Testis (tissue), 2 donors: ENCODE measurements at regions not wholly inside any gene's neighbourhood (a gene's known extent, or its start where the extent isn't known, plus 50 kb on each side); places are given as distances from the start of the nearest gene placed in this dataset.

Experiments used
- POLR2A ChIP-seq: fragments of 450-650 bp; IDR thresholded peaks from one replicate; pipeline ENCODE4 v1.6.1; 2017; ENCODE audit warnings: antibody characterized with exemption, mild to moderate bottlenecking, moderate library complexity
- TF ChIP-seq, protein P1 (sequence below), 3 experiments: fragments of 450-650 bp in 2 of 3; fragments of 200-600 bp in 1 of 3; sonication (generic) in 1 of 3; IDR thresholded peaks; one replicate each; pipeline ENCODE4 v1.5.1; 2016 to 2019; ENCODE audit warnings: antibody characterized with exemption in 3 of 3, mild to moderate bottlenecking in 2 of 3, moderate library complexity in 1 of 3

DNA sequence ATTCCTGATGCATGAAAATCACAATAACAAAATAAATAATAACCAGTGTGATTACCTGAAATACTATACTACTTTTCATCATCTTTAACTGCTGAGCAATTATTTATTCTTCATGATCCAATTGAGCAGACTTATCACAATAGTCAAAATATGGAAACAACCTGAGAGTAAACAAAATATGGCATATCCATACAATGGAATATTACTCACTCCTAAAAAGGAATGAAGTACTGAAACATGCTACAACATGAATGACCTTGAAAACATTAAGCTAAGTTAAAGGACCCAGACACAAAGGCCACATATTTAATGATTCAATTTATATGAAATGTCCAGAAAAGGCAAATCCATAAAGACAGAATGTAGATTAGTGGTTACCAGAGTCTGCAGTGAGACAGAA is 146.8 kb downstream of the MID1IP1 start:
- TF ChIP-seq, protein P1, sequence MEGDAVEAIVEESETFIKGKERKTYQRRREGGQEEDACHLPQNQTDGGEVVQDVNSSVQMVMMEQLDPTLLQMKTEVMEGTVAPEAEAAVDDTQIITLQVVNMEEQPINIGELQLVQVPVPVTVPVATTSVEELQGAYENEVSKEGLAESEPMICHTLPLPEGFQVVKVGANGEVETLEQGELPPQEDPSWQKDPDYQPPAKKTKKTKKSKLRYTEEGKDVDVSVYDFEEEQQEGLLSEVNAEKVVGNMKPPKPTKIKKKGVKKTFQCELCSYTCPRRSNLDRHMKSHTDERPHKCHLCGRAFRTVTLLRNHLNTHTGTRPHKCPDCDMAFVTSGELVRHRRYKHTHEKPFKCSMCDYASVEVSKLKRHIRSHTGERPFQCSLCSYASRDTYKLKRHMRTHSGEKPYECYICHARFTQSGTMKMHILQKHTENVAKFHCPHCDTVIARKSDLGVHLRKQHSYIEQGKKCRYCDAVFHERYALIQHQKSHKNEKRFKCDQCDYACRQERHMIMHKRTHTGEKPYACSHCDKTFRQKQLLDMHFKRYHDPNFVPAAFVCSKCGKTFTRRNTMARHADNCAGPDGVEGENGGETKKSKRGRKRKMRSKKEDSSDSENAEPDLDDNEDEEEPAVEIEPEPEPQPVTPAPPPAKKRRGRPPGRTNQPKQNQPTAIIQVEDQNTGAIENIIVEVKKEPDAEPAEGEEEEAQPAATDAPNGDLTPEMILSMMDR (IDR thresholded peaks at IDR 0.05) = no peak
- TF ChIP-seq POLR2A = no peak
